Putamen (tissue), 1 donor: ENCODE measurements at regions not wholly inside any gene's neighbourhood (a gene's known extent, or its start where the extent isn't known, plus 50 kb on each side); places are given as distances from the start of the nearest gene placed in this dataset.

Experiments
- DNase-seq: peaks from one replicate; pipeline ENCODE4 v3.0.0-alpha.2; 2016; ENCODE audit warnings: low spot score

DNA sequence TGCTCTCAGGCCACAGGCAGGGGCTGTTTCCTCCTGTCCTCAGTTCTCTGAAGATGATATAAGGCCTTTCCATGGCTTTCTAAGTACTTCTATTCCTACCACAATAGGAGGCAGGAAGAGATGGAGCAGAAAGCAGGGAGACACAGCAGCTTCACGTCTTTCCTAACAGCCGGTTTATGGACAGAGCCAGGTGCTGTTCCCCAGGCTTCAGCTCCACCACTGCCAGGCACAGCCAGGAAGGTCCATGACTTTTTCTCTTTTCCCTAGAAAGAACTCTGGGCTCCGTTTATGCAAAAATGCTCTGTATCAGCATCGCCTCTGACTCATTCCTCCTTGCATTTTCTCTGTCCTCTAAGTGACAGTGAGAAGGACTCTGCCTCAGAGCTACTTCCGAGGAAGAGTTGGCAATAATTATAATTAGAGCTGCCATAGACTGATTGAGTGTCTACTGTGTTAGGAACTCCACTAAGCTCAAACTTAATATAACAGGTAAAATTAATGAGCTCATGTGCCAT lies 478.5 kb downstream of the RASEF start:
- DNase-seq, result no peak

GRCh38 chr9:82586918-82587356 lies 476.0 kb downstream of the RASEF start:
- no peak for DNase-seq

- no peak for DNase-seq
Measured at GRCh38 chr9:82588301-82589180, 474.4 kb downstream of the RASEF start.

DNA sequence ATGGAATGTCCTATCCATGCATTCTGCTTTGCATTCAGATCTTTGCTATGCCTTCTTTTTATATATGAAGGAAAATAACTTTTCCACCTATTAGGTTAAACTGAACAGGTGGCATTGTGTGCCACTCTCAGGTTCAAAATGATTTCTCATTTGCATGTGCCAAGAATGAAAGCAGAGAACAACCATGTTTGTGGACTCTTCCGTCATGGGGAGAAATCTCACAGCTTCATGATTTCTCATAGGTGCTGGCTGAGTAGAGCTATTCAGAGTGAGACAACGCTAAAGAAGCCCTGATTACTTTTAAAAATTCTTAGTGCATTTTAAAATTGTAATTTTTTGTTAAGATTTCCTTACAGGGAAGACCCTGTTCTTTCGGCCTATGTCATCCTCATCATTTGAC lies 472.1 kb downstream of the RASEF start:
- no peak for DNase-seq

GRCh38 chr9:82593501-82593900 lies 469.4 kb downstream of the RASEF start:
- no peak for DNase-seq

DNA sequence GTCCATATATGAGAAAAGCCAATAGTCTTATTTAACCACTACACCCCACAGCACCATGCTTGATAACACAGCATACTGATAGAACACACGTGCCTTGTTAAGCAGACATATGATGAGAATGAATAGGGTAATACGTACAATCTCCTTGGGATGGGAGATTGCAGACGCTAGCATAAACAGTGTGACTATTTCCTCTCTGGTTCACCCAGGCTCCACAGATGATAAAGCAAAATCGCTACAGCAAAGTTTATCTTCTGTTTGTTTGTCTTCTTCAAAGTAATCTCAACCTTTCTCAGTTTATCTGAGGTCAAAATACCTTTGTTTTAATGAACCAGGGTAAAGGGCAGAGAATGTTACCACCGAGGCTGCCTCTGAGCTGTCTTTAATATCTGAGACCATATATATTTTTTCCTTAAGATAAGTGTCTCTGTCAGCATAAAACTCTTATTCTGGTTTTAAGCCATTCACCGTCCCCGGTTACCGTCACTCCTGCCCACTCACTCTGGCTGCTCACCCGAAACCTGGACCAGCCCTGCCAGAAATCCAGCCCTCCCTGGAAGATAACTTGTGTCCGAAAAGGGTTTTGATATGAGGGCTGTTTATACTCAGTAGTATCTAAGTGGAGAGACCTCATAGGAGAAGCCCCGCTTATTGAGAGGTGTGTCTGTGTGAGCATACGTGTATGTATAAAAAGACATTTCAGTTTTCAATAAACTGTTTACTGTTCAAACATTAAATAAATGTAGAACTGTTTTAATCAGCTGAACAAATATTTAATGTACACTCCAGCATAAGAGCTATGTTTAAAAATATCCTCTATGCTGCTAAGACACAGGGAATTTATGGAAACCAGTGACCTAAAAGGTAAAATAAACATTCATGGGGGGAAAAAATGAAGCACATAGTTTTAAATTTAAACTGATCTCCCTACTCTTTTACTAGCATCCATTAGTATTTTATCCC lies 465.4 kb downstream of the RASEF start:
- DNase-seq, result no peak

DNA sequence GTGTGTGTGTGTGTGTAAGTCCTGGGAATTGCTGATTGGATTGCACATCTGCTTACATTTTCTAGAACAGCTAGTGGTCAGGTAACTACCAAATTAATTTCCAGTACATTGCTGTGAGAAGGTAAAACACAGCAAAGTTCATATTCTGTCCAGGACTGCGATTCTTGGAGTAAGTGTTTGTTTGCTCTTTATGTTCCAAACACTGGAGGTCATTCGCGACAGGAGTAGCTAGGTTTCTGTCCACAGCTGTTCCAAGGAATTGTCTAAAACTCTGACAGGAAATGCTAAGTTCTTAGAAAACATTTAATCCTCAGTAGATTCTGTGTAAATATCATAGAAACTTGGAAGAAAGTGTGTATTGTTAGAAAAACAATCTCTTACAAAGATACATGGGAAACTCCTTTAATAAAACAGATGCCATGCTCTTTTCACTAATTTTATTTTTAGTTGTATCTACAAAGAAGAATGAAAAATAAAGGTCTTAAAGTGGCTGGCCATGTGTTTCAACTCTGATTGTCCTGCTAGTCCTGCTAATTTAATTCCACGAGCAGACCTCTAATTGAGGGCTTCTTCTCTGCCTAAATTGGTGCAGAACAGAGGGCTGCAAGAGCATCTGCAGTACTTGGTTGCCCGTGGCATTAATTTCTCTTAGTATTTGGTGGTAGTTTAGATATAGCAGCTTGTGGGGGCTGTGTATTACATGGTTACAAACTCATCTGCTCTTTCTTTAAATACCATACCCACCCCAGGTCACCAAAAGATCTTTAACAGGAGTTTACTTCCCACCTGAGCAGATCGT lies 464.5 kb downstream of the RASEF start:
- DNase-seq, result no peak

DNA sequence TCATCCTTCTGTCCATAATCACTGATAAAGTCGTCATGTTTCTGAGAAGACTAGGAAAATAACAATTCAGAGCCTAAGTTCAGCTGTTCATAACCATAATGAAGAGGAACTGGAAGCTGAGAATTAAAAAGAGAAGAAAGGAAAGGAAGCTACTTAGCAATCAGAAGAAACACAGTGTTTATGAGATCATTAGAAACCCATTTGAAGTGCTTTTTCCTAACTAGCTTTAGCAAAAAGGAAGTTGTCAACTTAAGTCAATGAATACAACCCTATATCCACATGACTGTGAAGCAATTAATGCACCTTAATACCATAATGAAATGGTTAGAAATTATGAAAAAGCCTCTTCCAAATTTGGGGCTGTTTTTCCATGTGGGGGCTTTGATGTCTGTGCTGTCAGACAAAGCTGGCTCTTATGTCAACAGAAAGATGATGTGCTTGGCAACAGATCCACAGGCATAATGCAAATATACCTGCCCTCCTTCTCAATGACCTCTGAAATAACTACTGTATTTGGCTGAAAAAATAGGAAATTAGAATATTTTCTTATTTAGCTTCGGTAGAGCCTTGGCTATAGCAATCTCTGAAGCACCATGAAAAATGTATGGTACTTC lies 463.5 kb downstream of the RASEF start:
- no peak for DNase-seq

GRCh38 chr9:82600536-82601292 lies 462.2 kb downstream of the RASEF start:
- DNase-seq, result no peak

- DNase-seq, result no peak
Measured at GRCh38 chr9:82601293-82601771, 461.6 kb downstream of the RASEF start.

- DNase-seq, result no peak
Measured at GRCh38 chr9:82604947-82605656, 457.8 kb downstream of the RASEF start.

- DNase-seq, result no peak
Measured at GRCh38 chr9:82605657-82606031, 457.3 kb downstream of the RASEF start.

DNA sequence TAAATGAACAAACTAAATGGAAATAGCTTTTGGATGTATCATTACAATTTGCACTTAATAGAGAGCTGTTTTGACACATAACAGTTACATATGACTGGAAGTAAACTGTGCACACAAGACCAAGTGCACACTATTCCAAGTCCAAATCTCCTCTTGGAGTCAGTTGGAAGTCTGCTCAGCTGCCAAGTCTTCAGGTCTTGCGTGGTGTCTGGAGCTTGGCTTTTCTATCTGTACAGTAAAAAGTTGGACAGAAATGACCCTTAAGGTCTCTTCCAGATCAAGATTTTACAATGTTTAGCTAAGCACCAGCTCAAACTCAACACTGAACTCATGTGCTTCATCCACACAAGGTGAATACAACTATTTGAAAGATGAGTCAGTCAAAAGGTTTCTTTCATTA lies 456.9 kb downstream of the RASEF start:
- DNase-seq, result no peak

DNA sequence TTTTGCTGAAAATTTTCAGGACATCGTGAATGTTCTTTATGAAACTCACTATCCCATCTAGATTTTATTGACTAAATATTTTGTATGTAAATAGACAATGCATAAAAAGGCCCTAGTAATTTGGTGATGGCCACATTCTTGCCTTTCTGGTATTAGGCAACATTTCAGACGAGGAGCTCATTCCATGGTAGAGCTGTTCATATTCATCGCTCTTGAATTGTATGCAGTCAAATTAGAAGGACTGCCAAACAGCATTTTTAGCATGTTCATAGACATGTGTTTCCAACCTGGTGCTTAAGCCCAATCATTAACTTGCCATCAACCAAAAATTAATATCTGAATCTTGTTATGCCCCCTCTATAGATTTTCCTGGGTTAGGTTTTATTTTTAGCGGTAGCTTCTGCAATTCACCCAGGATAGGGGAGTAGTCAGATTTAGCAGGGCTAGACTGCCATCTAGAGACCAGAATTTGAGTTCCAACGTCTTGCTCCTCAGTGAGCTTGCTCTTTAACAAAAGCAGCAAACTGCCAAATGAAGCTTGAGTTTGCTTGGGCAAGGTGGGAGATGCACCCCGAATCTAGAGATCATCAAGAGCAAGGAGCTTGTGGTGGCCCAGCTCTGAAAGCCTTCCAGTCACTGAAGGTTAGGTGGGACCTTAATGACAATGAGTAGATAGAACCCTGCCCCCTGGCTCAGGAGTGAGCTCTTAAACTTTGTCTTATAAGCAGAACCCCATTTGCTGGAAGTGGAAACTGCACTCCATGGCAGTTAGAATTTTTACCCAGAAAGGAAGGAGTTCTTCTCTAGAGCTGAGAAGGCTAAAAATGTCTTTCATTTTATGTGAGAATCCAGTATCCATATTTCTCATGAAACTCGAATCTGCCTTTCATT lies 456.2 kb downstream of the RASEF start:
- peak; percentile 29 for DNase-seq

GRCh38 chr9:82608487-82608886 lies 454.5 kb downstream of the RASEF start:
- no peak for DNase-seq

DNA sequence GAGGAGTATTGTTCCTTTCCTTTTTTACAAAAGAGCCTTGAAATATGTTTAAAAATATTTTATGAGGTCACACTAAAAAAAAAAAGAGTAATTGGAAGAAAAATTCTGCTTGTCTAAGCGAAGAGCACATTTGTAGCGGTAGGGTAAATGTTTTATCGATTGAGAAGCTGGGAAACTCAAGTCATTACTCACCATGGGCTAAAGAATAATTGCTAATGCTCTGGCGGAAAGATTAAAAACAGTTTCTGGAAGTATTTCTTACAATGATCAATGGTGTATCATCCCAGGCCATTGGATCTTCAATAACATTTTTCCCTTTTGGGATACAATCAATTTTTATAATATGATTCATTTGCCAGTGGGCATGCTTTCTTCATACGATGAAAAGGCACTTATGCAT lies 450.0 kb downstream of the RASEF start:
- DNase-seq, result no peak

DNA sequence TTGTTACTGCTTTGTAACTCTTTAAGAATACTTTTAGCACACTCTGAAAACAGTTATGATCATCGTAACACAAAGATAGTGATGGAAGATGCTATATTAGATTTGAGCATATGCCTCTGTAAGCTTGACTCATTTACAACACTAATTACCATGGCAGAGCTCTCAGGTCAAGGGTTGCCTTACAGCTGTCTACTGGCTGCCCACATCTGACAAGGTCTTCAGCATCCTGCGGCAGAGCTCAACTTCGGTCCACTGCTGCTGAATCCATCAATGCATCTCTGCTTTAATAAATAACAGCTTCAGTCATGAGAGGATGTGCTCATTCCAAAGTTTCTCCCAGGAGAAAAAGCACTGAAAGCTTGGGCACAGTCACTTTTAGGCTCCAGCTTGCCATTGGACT lies 449.4 kb downstream of the RASEF start:
- DNase-seq, result no peak

DNA sequence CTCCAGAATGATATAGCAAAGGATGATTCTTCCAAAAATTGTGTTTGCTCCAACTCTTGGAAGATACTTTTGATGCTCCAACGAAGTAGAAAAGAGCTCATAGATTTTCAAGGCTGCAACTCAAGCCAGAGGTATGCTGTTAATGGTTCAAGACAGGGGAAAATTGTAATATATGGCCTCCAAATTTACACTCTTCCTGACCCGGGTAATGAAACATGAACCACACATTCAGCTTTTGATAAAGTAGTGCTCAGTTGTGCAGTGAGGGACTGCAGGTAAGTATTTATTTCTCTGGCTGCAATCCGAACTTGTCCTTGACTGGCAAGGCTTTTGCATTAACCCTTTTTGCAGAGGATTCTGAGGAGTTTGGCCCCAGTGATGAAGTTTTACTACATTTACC lies 446.4 kb downstream of the RASEF start:
- no peak for DNase-seq

- no peak for DNase-seq
Measured at GRCh38 chr9:82621447-82621846, 441.5 kb downstream of the RASEF start.
